Panc1 (cell line): ENCODE measurements at regions not wholly inside any gene's neighbourhood (a gene's known extent, or its start where the extent isn't known, plus 50 kb on each side); places are given as distances from the start of the nearest gene placed in this dataset.

ENCODE experiments used
- ATAC-seq: fragments of 200-7000 bp; cut with Tn5 transposase; 2 replicates; pipeline ENCODE4 v1.9.1; 2020; ENCODE audit warnings: mild to moderate bottlenecking, moderate library complexity
- BruUV-seq: library from RNA; stranded (reverse); fragments of 400-500 nt; replicated peaks from 2 replicates; lab custom pipeline; 2021; lab: Mats Ljungman, UMichigan
- CTCF ChIA-PET: fragments of 300-600 bp; sonication (Branson Sonifier 250); formaldehyde crosslinking; loops from one replicate; lab custom pipeline; 2022; ENCODE audit warnings: antibody characterized with exemption; lab: Charles Lee
- POLR2A ChIA-PET: fragments of 300-600 bp; sonication (Branson Sonifier 250); formaldehyde crosslinking; loops from one replicate; lab custom pipeline; 2022; ENCODE audit warnings: antibody characterized with exemption; lab: Charles Lee
- DNase-seq: peaks from one replicate; pipeline ENCODE4 v3.0.0-alpha.2; 2010; ENCODE audit warnings: low read depth, low spot score
- H3K27ac ChIP-seq: 2 replicates; pipeline ENCODE4 v1.5.1; 2011; ENCODE audit warnings: mild to moderate bottlenecking, low read length, inconsistent platforms
- H3K27me3 ChIP-seq: fragments of 200-500 bp; sonication (Bioruptor generic); 2 replicates; pipeline ENCODE4 v1.6.0; 2014; ENCODE audit warnings: low read length, inconsistent platforms; ENCODE audit not compliant: control insufficient read depth, insufficient read depth
- H3K36me3 ChIP-seq: fragments of 200-500 bp; sonication (Bioruptor generic); 2 replicates; pipeline ENCODE4 v1.5.1; 2014; ENCODE audit warnings: inconsistent platforms, mild to moderate bottlenecking, low read length, moderate library complexity; ENCODE audit not compliant: control insufficient read depth, insufficient read depth
- H3K4me1 ChIP-seq: 2 replicates; pipeline ENCODE4 v1.5.1; 2011; ENCODE audit warnings: inconsistent platforms, mild to moderate bottlenecking, low read length, moderate library complexity; ENCODE audit not compliant: control insufficient read depth, insufficient read depth
- H3K4me3 ChIP-seq, 2 experiments: 2 replicates each; pipeline ENCODE4 v1.5.1; 2011 to 2012; ENCODE audit warnings: low read depth in 2 of 2, low read length in 2 of 2, mild to moderate bottlenecking in 2 of 2, inconsistent platforms in 1 of 2, moderate library complexity in 1 of 2
- H3K9me3 ChIP-seq: fragments of 200-500 bp; sonication (Bioruptor generic); 2 replicates; pipeline ENCODE4 v1.5.1; 2014; ENCODE audit warnings: low read depth, mild to moderate bottlenecking, inconsistent platforms, low read length, moderate library complexity; ENCODE audit not compliant: control insufficient read depth, insufficient read depth
- POLR2AphosphoS5 ChIP-seq: IDR thresholded peaks from 2 replicates; pipeline ENCODE4 v1.6.1; 2012; ENCODE audit warnings: mild to moderate bottlenecking, low read depth, low read length, moderate library complexity
- REST ChIP-seq, 2 experiments: IDR thresholded peaks; 2 replicates each; pipeline ENCODE4 v1.6.1; 2011 to 2012; ENCODE audit warnings: low read depth in 2 of 2, control low read depth in 1 of 2, low read length in 1 of 2, mild to moderate bottlenecking in 1 of 2, moderate library complexity in 1 of 2; ENCODE audit not compliant: insufficient read depth in 1 of 2
- SIN3A ChIP-seq: IDR thresholded peaks from 2 replicates; pipeline ENCODE4 v1.6.1; 2012; ENCODE audit warnings: low read depth, mild to moderate bottlenecking, low read length, moderate library complexity, borderline replicate concordance; ENCODE audit not compliant: insufficient read depth
- TCF7L2 ChIP-seq: IDR thresholded peaks from 2 replicates; pipeline ENCODE4 v1.6.1; 2011; ENCODE audit warnings: mild to moderate bottlenecking, low read depth, low read length, inconsistent platforms
- in situ Hi-C: cut with HindIII; loops from 2 replicates; pipeline ENCODE4 v1.10.0; 2016; ENCODE audit warnings: low sequenced_read_pairs, low pct_unique_long_range_greater_than_20kb
- intact Hi-C: fragments of 100-400 bp; cut with micrococcal nuclease; formaldehyde crosslinking; loops from one replicate; pipeline ENCODE4 v1.10.0; 2022; ENCODE audit not compliant: unreplicated experiment
- TF ChIP-seq, protein P1 (sequence below): fragments of 450-650 bp; IDR thresholded peaks from 2 replicates; pipeline ENCODE4 v1.5.1; 2017; ENCODE audit warnings: mild to moderate bottlenecking

DNA sequence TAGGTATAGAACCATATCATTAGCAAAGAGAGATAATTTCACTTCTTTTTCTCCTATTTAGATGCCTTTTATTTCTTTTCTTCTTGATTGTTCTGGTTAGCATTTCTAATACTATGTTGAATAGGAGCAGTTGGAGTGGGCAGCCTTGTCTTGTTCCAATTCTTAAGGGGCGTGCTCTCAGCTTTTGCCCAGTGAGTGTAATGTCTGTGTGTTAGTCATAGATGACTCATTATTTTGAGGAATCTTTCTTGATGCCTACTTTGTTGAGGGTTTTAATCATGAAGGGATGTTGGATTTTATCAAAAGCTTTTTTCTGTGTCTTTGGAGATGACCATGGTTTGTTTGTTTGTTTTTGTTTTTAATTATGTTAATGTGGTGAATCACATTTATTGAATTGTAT, 1453.1 kb upstream of the SLC39A10 start:
- CTCF ChIA-PET = no interaction called here
- DNase-seq = no peak

DNA sequence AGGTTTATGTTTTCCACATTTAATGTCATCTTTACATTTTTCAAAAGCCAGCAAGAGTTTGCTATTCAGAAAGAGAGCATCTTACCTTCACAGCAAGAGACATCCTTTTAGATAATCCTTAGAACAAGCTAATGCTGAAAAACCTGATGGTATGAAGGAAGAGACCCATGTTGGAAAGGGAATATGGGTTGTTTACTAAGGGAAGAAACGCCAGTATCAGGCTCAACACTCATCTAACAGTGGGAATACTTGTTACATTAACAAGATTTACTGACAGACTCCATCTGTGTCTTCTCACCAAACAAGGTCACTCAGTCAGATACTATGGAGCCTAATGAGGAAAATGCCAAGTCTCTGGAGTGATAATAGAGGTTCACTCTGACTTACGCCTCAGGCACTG, 1474.1 kb upstream of the SLC39A10 start:
- POLR2A ChIA-PET = no interaction called here
- Histone ChIP-seq H3K27me3 (no peaks in the 10 kb centered on the region), H3K4me1 (no peaks in the 10 kb centered on the region), H3K4me3 (no peak overlapping the region), H3K27ac (no peak overlapping the region), H3K36me3 (no peaks in the 10 kb centered on the region), H3K9me3 (no peaks in the 10 kb centered on the region)
- DNase-seq = no peak
- ATAC-seq = no peak
- CTCF ChIA-PET = no interaction called here
- intact Hi-C loops (no loop called here), in situ Hi-C loops (no loop called here)
- no TSS peak for BruUV-seq
- TF ChIP-seq, protein P1, sequence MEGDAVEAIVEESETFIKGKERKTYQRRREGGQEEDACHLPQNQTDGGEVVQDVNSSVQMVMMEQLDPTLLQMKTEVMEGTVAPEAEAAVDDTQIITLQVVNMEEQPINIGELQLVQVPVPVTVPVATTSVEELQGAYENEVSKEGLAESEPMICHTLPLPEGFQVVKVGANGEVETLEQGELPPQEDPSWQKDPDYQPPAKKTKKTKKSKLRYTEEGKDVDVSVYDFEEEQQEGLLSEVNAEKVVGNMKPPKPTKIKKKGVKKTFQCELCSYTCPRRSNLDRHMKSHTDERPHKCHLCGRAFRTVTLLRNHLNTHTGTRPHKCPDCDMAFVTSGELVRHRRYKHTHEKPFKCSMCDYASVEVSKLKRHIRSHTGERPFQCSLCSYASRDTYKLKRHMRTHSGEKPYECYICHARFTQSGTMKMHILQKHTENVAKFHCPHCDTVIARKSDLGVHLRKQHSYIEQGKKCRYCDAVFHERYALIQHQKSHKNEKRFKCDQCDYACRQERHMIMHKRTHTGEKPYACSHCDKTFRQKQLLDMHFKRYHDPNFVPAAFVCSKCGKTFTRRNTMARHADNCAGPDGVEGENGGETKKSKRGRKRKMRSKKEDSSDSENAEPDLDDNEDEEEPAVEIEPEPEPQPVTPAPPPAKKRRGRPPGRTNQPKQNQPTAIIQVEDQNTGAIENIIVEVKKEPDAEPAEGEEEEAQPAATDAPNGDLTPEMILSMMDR = no peak
- TF ChIP-seq REST (IDR thresholded peaks at IDR 0.05; ENCODE audit: insufficient read depth in 1 of 2, low read depth in 2 of 2, low read length in 1 of 2) (no peak), POLR2AphosphoS5 (no peak), SIN3A (no peak), TCF7L2 (no peak)

More for the DNA sequence above, 1453.1 kb upstream of the SLC39A10 start:
- no peak overlapping the region for H3K4me3 ChIP-seq
- TF ChIP-seq REST (IDR thresholded peaks at IDR 0.05; ENCODE audit: insufficient read depth in 1 of 2, low read depth in 2 of 2, low read length in 1 of 2) (no peak), POLR2AphosphoS5 (no peak), SIN3A (no peak), TCF7L2 (no peak)
- TF ChIP-seq, protein P1 = no peak
- ATAC-seq = no peak
- no TSS peak for BruUV-seq
- POLR2A ChIA-PET = no interaction called here
- no peaks in the 10 kb centered on the region for H3K9me3 ChIP-seq
- in situ Hi-C loops = no loop called here
- no peaks in the 10 kb centered on the region for H3K4me1 ChIP-seq
- H3K36me3 ChIP-seq = no peaks in the 10 kb centered on the region
- H3K27me3 ChIP-seq = no peaks in the 10 kb centered on the region
- intact Hi-C loops = no loop called here
- no peak overlapping the region for H3K27ac ChIP-seq
